SK-N-MC (cell line): ENCODE measurements at regions not wholly inside any gene's neighbourhood (a gene's known extent, or its start where the extent isn't known, plus 50 kb on each side); places are given as distances from the start of the nearest gene placed in this dataset.

Source experiments
- EZH2 ChIP-seq: fragments of 200-600 bp; sonication (generic); IDR thresholded peaks from one replicate; pipeline ENCODE4 v1.6.1; 2017; ENCODE audit warnings: antibody characterized with exemption
- POLR2AphosphoS5 ChIP-seq: IDR thresholded peaks from 2 replicates; pipeline ENCODE4 v1.6.1; 2012; ENCODE audit warnings: mild to moderate bottlenecking, low read depth, low read length, borderline replicate concordance

DNA sequence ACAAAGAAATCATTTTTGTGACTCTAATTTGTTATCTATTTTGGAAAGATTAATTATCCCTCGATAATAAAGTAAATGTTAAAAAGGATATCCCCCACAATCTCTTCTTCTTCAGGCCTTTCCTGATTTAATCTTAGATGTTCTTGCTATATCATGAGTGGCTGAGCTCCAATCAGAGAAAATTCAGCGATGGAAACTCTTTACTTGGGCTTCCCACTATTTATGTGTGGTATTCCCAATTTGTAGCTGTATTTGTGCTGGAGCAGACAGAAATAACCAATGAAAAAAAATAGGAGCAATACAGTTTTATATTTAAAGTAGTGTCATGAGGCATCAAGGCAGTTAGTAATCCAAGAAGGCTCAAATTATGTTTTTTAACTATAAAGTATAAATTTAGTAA is 539.1 kb downstream of the PRKD1 start:
- TF ChIP-seq EZH2, result no peak
- no peak for TF ChIP-seq POLR2AphosphoS5
